ENCODE measurements at regions not wholly inside any gene's neighbourhood (a gene's known extent, or its start where the extent isn't known, plus 50 kb on each side); places are given as distances from the start of the nearest gene placed in this dataset.
"Not testable (repeated sequence)": the region's sequence is repeated elsewhere in the genome, so short reads cannot be mapped to it uniquely, and the experiment has no call there.

DNA sequence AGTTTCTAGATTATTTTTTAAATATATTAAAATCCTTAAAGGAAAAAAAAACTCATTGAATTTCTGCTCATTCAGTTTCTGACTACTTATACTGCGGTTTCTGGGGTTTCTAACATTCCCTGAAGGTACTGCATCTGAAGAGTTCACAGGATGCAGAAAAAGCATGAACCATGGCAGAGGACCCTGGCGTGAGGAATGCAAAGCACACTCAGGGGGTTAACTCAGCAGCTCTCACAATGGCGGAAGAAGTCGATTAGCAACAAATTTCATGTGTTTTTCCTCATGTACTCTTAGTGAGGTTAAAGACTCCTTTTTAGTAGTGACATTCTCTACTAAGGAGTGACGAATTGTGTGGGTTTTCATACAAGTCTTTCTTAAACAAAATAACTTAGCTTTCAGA is 975.6 kb downstream of the NCAM2 start:
- ChIA-PET CTCF (no interaction called here), POLR2A (ENCODE audit: low non-redundant PET) (no interaction called here)
- no peak for DNase-seq (ENCODE audit: low spot score)
- no peak for TF ChIP-seq CTCF (conservative IDR thresholded peaks at IDR 0.05; ENCODE audit: low read depth)
- H3K27ac ChIP-seq: no peak overlapping the region

GRCh38 chr21:21996891-21997290 is 998.7 kb downstream of the NCAM2 start:
- POLR2A ChIA-PET (ENCODE audit: low non-redundant PET): no interaction called here
- CTCF ChIA-PET: no interaction called here
- H3K27ac ChIP-seq: no peak overlapping the region
- DNase-seq (ENCODE audit: low spot score): no peak
- no peak for TF ChIP-seq CTCF (conservative IDR thresholded peaks at IDR 0.05; ENCODE audit: low read depth)

DNA sequence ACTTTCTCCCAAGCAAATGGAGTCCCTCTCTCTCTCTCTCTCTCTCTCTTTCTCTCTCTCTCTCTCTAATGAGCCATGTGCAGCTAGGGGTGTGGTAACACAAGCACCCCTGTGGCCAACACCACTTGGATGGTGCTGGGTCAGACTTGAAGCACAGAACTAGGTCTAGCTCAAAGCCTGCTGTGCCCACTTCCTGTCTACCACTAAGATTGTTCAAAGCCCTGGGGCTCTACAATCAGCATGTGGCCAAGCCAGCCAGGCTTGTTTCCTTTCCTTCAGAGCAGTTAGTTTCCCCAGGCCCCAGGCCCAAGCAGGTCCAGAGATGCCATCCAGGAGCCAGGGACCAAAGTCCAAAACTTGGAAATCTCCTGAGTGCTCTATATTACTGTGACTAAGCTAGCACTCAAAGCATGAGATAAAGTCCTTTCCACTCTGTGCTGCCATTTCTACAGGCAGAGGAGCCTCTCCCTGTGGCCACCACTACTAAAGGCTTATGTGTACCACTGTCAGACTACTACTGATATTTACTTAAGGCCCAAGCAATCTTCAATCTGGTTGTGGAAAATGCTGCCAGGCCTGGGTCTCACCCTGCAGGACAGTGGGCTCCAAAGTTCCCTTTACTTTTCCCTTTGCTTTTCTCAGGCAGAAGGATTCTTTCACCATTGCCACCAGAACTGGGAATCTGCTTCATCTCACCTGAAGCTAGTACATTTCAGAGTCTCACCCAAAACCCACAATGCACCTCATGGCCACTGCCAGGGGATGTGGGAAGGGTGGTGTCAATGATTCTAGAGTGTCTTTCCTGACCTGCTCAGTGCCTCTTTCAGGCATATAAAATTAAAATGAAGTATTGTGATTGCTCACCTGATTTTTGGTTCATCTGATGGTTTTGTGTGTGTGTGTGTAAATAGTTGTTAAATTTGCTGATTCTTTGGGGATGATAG is 999.5 kb downstream of the NCAM2 start:
- POLR2A ChIA-PET (ENCODE audit: low non-redundant PET): no interaction called here

GRCh38 chr21:22019766-22020165 is 1021.6 kb downstream of the NCAM2 start:
- POLR2A ChIA-PET (ENCODE audit: low non-redundant PET): no interaction called here
- no peak overlapping the region for H3K27ac ChIP-seq
- CTCF ChIA-PET: no interaction called here
- no peak for TF ChIP-seq CTCF (conservative IDR thresholded peaks at IDR 0.05; ENCODE audit: low read depth)
- no peak for DNase-seq (ENCODE audit: low spot score)

More for the DNA sequence above, 999.5 kb downstream of the NCAM2 start:
- no peak for TF ChIP-seq CTCF (conservative IDR thresholded peaks at IDR 0.05; ENCODE audit: low read depth)
- CTCF ChIA-PET: no interaction called here
- H3K27ac ChIP-seq: no peak overlapping the region
- no peak for DNase-seq (ENCODE audit: low spot score)

- no peak for DNase-seq (ENCODE audit: low spot score)
- no peak overlapping the region for H3K27ac ChIP-seq
- no peak for TF ChIP-seq CTCF (conservative IDR thresholded peaks at IDR 0.05; ENCODE audit: low read depth)
- ChIA-PET POLR2A (ENCODE audit: low non-redundant PET) (no interaction called here), CTCF (interaction anchor here (0.5 kb wide), 1 partner anchor 98 kb away, joined by 3 read pairs; no protein-coding TSS in a partner anchor)
Measured at GRCh38 chr21:22020221-22020620, 1022.0 kb downstream of the NCAM2 start.

GRCh38 chr21:22023896-22024295 is 1025.7 kb downstream of the NCAM2 start:
- CTCF ChIA-PET; POLR2A ChIA-PET (ENCODE audit: low non-redundant PET); DNase-seq (ENCODE audit: low spot score); H3K27ac ChIP-seq: not testable (repeated sequence)

DNA sequence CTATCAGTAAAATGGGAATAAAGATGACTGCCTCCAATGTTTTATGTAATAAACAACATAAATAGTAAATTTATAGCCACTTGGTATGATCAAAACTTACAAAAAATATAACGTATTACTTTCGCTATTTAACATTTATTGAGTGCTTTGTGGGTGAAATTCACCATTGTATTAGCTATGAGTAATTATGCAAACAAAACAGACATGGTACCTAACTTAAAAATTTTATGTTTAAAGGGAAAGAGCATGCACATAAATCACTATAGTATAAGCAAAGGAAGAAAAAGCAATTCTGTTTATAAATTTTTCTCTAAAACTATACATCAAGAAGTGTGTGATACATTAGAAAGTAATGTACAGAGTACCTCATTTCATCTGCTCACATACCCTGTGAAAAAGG is 1046.2 kb downstream of the NCAM2 start:
- H3K27ac ChIP-seq: no peak overlapping the region
- no peak for TF ChIP-seq CTCF (conservative IDR thresholded peaks at IDR 0.05; ENCODE audit: low read depth)
- DNase-seq (ENCODE audit: low spot score): no peak
- POLR2A ChIA-PET (ENCODE audit: low non-redundant PET): no interaction called here
- CTCF ChIA-PET: no interaction called here
